ENCODE measurements at regions not wholly inside any gene's neighbourhood (a gene's known extent, or its start where the extent isn't known, plus 50 kb on each side); places are given as distances from the start of the nearest gene placed in this dataset.

- DNase-seq (ENCODE audit: extremely low read depth in 1 of 4, low spot score in 3 of 4) (no peak), ATAC-seq (no peak), FAIRE-seq (no peak)
- no peak overlapping the region for H3K4me2 ChIP-seq (ENCODE audit: insufficient read depth, low read length)
- POLR2A ChIA-PET: interaction anchor here (0.5 to 0.6 kb wide), 2 partner anchors 18 to 208 kb away, joined by 3 read pairs; no protein-coding TSS in a partner anchor
- H2AFZ ChIP-seq (ENCODE audit: low read depth, low read length): no peak overlapping the region
- H4K20me1 ChIP-seq (replicated peaks; ENCODE audit: control insufficient read depth, insufficient read depth, low read length): no peaks in the 10 kb centered on the region
- H3K36me3 ChIP-seq (ENCODE audit: control insufficient read depth, insufficient read depth, low read length): no peaks in the 10 kb centered on the region
- intact Hi-C loops (cut with micrococcal nuclease) (no loop called here), in situ Hi-C loops (cut with MboI) (no loop called here)
- H3K9ac ChIP-seq (ENCODE audit: insufficient read depth in 1 of 2, low read depth in 2 of 2, low read length in 2 of 2): no peak overlapping the region
- no peak overlapping the region for H3K4me3 ChIP-seq
- WGBS (ENCODE audit: insufficient coverage, low coverage, missing lambda C conversion rate): 43% methylated on average over 5 of the region's 5 CpGs
- no peaks in the 10 kb centered on the region for H3K4me1 ChIP-seq (replicated peaks in 1 of 2; ENCODE audit: control insufficient read depth in 2 of 2, insufficient read depth in 2 of 2, low read length in 2 of 2)
- H3K9me3 ChIP-seq (replicated peaks; ENCODE audit: control insufficient read depth, insufficient read depth, low read depth, low read length): no peaks in the 10 kb centered on the region
- no peak overlapping the region for H3K27ac ChIP-seq (ENCODE audit: extremely low read depth, low read depth, low read length)
- H3K9me1 ChIP-seq (ENCODE audit: control insufficient read depth, insufficient read depth, low read length): no peaks in the 10 kb centered on the region
- no peaks in the 10 kb centered on the region for H3K79me2 ChIP-seq (ENCODE audit: control insufficient read depth, insufficient read depth, low read length)
- no peaks in the 10 kb centered on the region for H3K27me3 ChIP-seq (ENCODE audit: control insufficient read depth in 2 of 2, insufficient read depth in 2 of 2, low read length in 2 of 2)
- CTCF ChIA-PET (ENCODE audit: low intra/inter-chr PET ratio): no interaction called here
- TF ChIP-seq ZBTB2 (IDR thresholded peaks at IDR 0.05): no peak
- no peak for TF ChIP-seq ZNF184 (CRISPR knock-in tag; IDR thresholded peaks at IDR 0.05)
- TF ChIP-seq RBM15 (IDR thresholded peaks at IDR 0.05; ENCODE audit: insufficient read depth, low read length): no peak
- TF ChIP-seq PBX2 (CRISPR knock-in tag; IDR thresholded peaks at IDR 0.05; ENCODE audit: low read depth): no peak
- no peak for TF ChIP-seq PBX2 (tag; conservative IDR thresholded peaks at IDR 0.05; ENCODE audit: low read depth)
- TF ChIP-seq ZNF707 (CRISPR knock-in tag; conservative IDR thresholded peaks at IDR 0.05): no peak
- no peak for TF ChIP-seq PHB (CRISPR knock-in tag; IDR thresholded peaks at IDR 0.05)
- no peak for TF ChIP-seq MAZ (CRISPR knock-in tag; conservative IDR thresholded peaks at IDR 0.05 in 1 of 2, IDR thresholded peaks at IDR 0.05 in 1 of 2)
- TF ChIP-seq OTX1 (CRISPR knock-in tag; IDR thresholded peaks at IDR 0.05): no peak
- TF ChIP-seq HMG20A (CRISPR knock-in tag; conservative IDR thresholded peaks at IDR 0.05): no peak
- no peak for TF ChIP-seq SREBF1 (IDR thresholded peaks at IDR 0.05; ENCODE audit: borderline replicate concordance, low read depth, low read length)
- no peak for TF ChIP-seq ZNF668 (CRISPR knock-in tag; IDR thresholded peaks at IDR 0.05)
- no peak for TF ChIP-seq CBX1 (IDR thresholded peaks at IDR 0.05; ENCODE audit: low read depth)
- no peak for TF ChIP-seq CREB1 (IDR thresholded peaks at IDR 0.05)
- no peak for TF ChIP-seq CREB1 (CRISPR knock-in tag; IDR thresholded peaks at IDR 0.05)
- TF ChIP-seq PHF20 (IDR thresholded peaks at IDR 0.05; ENCODE audit: partially characterized antibody): no peak
- TF ChIP-seq KHSRP (IDR thresholded peaks at IDR 0.05): no peak
- TF ChIP-seq ZNF77 (CRISPR knock-in tag; IDR thresholded peaks at IDR 0.05): no peak
- TF ChIP-seq SMARCC2 (IDR thresholded peaks at IDR 0.05; ENCODE audit: low read depth): no peak
- TF ChIP-seq KDM1A (IDR thresholded peaks at IDR 0.05): no peak
- no TSS peak for BruUV-seq (replicated peaks)
These were observed 197.6 kb downstream of the NR4A2 start for GRCh38 chr2:156134887-156135286.

Data from K562 (cell line).